Astrocyte (in vitro differentiated cells and primary cell): ENCODE measurements at regions not wholly inside any gene's neighbourhood (a gene's known extent, or its start where the extent isn't known, plus 50 kb on each side); places are given as distances from the start of the nearest gene placed in this dataset.

Experiments used
- EZH2 ChIP-seq: IDR thresholded peaks from 2 replicates; pipeline ENCODE4 v1.6.1; 2012; ENCODE audit warnings: mild to moderate bottlenecking, low read length, inconsistent platforms; ENCODE audit not compliant: insufficient read depth
- TF ChIP-seq, protein P1 (sequence below): IDR thresholded peaks from 2 replicates; pipeline ENCODE4 v1.5.1; 2011; ENCODE audit warnings: low read depth, mild to moderate bottlenecking, inconsistent platforms, low read length, moderate library complexity; ENCODE audit not compliant: insufficient read depth

GRCh38 chr3:187454085-187454815, 86.1 kb downstream of the RTP4 start:
- TF ChIP-seq, protein P1, sequence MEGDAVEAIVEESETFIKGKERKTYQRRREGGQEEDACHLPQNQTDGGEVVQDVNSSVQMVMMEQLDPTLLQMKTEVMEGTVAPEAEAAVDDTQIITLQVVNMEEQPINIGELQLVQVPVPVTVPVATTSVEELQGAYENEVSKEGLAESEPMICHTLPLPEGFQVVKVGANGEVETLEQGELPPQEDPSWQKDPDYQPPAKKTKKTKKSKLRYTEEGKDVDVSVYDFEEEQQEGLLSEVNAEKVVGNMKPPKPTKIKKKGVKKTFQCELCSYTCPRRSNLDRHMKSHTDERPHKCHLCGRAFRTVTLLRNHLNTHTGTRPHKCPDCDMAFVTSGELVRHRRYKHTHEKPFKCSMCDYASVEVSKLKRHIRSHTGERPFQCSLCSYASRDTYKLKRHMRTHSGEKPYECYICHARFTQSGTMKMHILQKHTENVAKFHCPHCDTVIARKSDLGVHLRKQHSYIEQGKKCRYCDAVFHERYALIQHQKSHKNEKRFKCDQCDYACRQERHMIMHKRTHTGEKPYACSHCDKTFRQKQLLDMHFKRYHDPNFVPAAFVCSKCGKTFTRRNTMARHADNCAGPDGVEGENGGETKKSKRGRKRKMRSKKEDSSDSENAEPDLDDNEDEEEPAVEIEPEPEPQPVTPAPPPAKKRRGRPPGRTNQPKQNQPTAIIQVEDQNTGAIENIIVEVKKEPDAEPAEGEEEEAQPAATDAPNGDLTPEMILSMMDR, result no peak
- no peak for TF ChIP-seq EZH2
